GM23338 (cell line): ENCODE measurements at regions not wholly inside any gene's neighbourhood (a gene's known extent, or its start where the extent isn't known, plus 50 kb on each side); places are given as distances from the start of the nearest gene placed in this dataset.

Source experiments
- ATAC-seq: fragments of 200-7000 bp; cut with Tn5 transposase; 3 replicates; pipeline ENCODE4 v1.9.1; 2020
- DNase-seq: peaks from one replicate; pipeline ENCODE4 v3.0.0-alpha.2; 2015; ENCODE audit warnings: low spot score
- H2AFZ ChIP-seq: fragments of 200-600 bp; sonication (generic); 2 replicates; pipeline ENCODE4 v1.8.0; 2016; ENCODE audit warnings: antibody characterized with exemption, mild to moderate bottlenecking, moderate library complexity
- H3F3A ChIP-seq: fragments of 200-600 bp; sonication (generic); replicated peaks from 2 replicates; pipeline ENCODE4 v1.8.0; 2017; ENCODE audit warnings: antibody characterized with exemption, mixed run types, low read depth
- H3K27ac ChIP-seq: fragments of 200-600 bp; sonication (generic); 2 replicates; pipeline ENCODE4 v1.6.1; 2016; ENCODE audit warnings: low read depth
- H3K27me3 ChIP-seq: fragments of 200-600 bp; sonication (generic); 2 replicates; pipeline ENCODE4 v1.8.0; 2016; ENCODE audit warnings: mild to moderate bottlenecking, mixed run types, moderate library complexity; ENCODE audit not compliant: insufficient read depth
- H3K36me3 ChIP-seq: fragments of 200-600 bp; sonication (generic); 2 replicates; pipeline ENCODE4 v1.8.0; 2016; ENCODE audit warnings: mild to moderate bottlenecking; ENCODE audit not compliant: insufficient read depth
- H3K4me1 ChIP-seq: fragments of 200-600 bp; sonication (generic); 2 replicates; pipeline ENCODE4 v1.8.0; 2016; ENCODE audit warnings: mild to moderate bottlenecking, moderate library complexity; ENCODE audit not compliant: insufficient read depth
- H3K4me2 ChIP-seq: fragments of 200-600 bp; sonication (generic); 2 replicates; pipeline ENCODE4 v1.7.1; 2017; ENCODE audit warnings: mixed run types
- H3K4me3 ChIP-seq: fragments of 200-600 bp; sonication (generic); 2 replicates; pipeline ENCODE4 v1.6.1; 2016; ENCODE audit warnings: mixed run types
- H3K79me2 ChIP-seq: fragments of 200-600 bp; sonication (generic); replicated peaks from 2 replicates; pipeline ENCODE4 v1.8.0; 2017; ENCODE audit warnings: mild to moderate bottlenecking; ENCODE audit not compliant: insufficient read depth
- H3K9me2 ChIP-seq: fragments of 200-600 bp; sonication (generic); 2 replicates; pipeline ENCODE4 v1.8.0; 2017; ENCODE audit not compliant: insufficient read depth
- H4K20me1 ChIP-seq: fragments of 200-600 bp; sonication (generic); replicated peaks from 2 replicates; pipeline ENCODE4 v1.8.0; 2017; ENCODE audit warnings: mild to moderate bottlenecking; ENCODE audit not compliant: insufficient read depth
- H3K27ac Mint-ChIP-seq: 2 replicates; pipeline ENCODE4 v1.8.0; 2020; ENCODE audit warnings: inconsistent platforms, mild to moderate bottlenecking, moderate library complexity, mixed read lengths
- H3K27me3 Mint-ChIP-seq: 3 replicates; pipeline ENCODE4 v1.8.0; 2022; ENCODE audit warnings: low read depth, mild to moderate bottlenecking, moderate library complexity, mixed read lengths, inconsistent platforms; ENCODE audit not compliant: insufficient read depth, poor library complexity
- H3K36me3 Mint-ChIP-seq: 3 replicates; pipeline ENCODE4 v1.8.0; 2021; ENCODE audit warnings: low read depth, mild to moderate bottlenecking, inconsistent platforms, moderate library complexity, mixed read lengths
- H3K4me1 Mint-ChIP-seq: 3 replicates; pipeline ENCODE4 v1.8.0; 2020; ENCODE audit warnings: mild to moderate bottlenecking, inconsistent platforms, mixed read lengths
- H3K4me3 Mint-ChIP-seq: 3 replicates; pipeline ENCODE4 v1.8.0; 2021; ENCODE audit warnings: moderate library complexity, mild to moderate bottlenecking, inconsistent platforms, mixed read lengths
- H3K9me3 Mint-ChIP-seq: 3 replicates; pipeline ENCODE4 v1.8.0; 2020; ENCODE audit warnings: moderate library complexity, mild to moderate bottlenecking, inconsistent platforms, mixed read lengths
- CREB1 ChIP-seq: fragments of 250-450 bp; sonication (Bioruptor Pico); IDR thresholded peaks from 2 replicates; pipeline ENCODE4 v1.5.0; 2020; ENCODE audit warnings: low read depth, mild to moderate bottlenecking, moderate library complexity
- EZH2 ChIP-seq: fragments of 200-600 bp; sonication (generic); IDR thresholded peaks from one replicate; pipeline ENCODE4 v1.8.0; 2017; ENCODE audit warnings: antibody characterized with exemption, mild to moderate bottlenecking, low read depth; ENCODE audit not compliant: unreplicated experiment
- EZH2phosphoT487 ChIP-seq: fragments of 200-600 bp; sonication (generic); IDR thresholded peaks from one replicate; pipeline ENCODE4 v1.8.1; 2018; ENCODE audit warnings: antibody characterized with exemption; ENCODE audit not compliant: unreplicated experiment
- JUNB ChIP-seq: IDR thresholded peaks from one replicate; pipeline ENCODE4 v1.6.1; 2016; ENCODE audit warnings: antibody characterized with exemption; ENCODE audit not compliant: unreplicated experiment
- NANOG ChIP-seq: IDR thresholded peaks from 2 replicates; pipeline ENCODE4 v1.6.1; 2016; ENCODE audit warnings: antibody characterized with exemption, borderline replicate concordance
- POLR2AphosphoS5 ChIP-seq: IDR thresholded peaks from 2 replicates; pipeline ENCODE4 v1.6.1; 2016; ENCODE audit warnings: antibody characterized with exemption, low read depth
- STAT1 ChIP-seq: IDR thresholded peaks from one replicate; pipeline ENCODE4 v1.6.1; 2016; ENCODE audit warnings: antibody characterized with exemption; ENCODE audit not compliant: unreplicated experiment
- ZNF114 ChIP-seq: fragments of 250-450 bp; sonication (Bioruptor Pico); IDR thresholded peaks from 2 replicates; pipeline ENCODE4 v1.5.0; 2020; ENCODE audit warnings: mild to moderate bottlenecking, moderate library complexity
- ZNF331 ChIP-seq: fragments of 250-450 bp; sonication (Bioruptor Pico); IDR thresholded peaks from 2 replicates; pipeline ENCODE4 v1.5.0; 2020; ENCODE audit warnings: low read depth, mild to moderate bottlenecking, moderate library complexity
- TF ChIP-seq, protein P1 (sequence below), 2 experiments: fragments of 200-600 bp in 1 of 2; sonication (generic) in 1 of 2; conservative IDR thresholded peaks; 2 replicates each; pipeline versions ENCODE4 v1.5.1 to v1.6.1; 2016 to 2017; ENCODE audit warnings: antibody characterized with exemption in 2 of 2, low read depth in 2 of 2, mild to moderate bottlenecking in 2 of 2, moderate library complexity in 1 of 2
- TF ChIP-seq, protein P2 (sequence below): fragments of 250-450 bp; sonication (Bioruptor Pico); IDR thresholded peaks from 2 replicates; pipeline ENCODE4 v1.5.0; 2020; ENCODE audit warnings: mild to moderate bottlenecking, moderate library complexity
- TF ChIP-seq, protein P3 (sequence below): IDR thresholded peaks from one replicate; pipeline ENCODE4 v1.6.1; 2018; ENCODE audit warnings: antibody characterized with exemption; ENCODE audit not compliant: unreplicated experiment
- TF ChIP-seq, protein P4 (sequence below): IDR thresholded peaks from 2 replicates; pipeline ENCODE4 v1.6.1; 2016; ENCODE audit warnings: antibody characterized with exemption

DNA sequence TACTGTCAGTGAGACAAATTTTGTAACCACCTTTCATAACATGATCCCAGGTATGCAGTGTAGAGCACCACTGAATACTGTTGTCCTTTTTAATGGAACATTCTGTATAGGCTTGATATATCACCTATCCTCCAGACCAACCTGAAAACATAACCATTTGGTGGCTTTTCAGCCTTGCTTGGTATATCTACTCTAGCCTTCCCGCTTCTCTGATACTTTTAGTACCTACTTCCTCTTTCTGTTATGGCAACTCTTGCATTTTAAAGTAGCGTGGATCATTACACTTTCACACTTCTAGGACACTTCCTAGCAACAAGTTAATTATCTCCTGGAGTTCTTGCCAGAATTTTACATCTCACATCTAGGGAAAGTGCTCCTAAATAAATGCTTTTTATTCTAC is 226.6 kb upstream of the ROBO1 start (continued):
- no peak for TF ChIP-seq CREB1

DNA sequence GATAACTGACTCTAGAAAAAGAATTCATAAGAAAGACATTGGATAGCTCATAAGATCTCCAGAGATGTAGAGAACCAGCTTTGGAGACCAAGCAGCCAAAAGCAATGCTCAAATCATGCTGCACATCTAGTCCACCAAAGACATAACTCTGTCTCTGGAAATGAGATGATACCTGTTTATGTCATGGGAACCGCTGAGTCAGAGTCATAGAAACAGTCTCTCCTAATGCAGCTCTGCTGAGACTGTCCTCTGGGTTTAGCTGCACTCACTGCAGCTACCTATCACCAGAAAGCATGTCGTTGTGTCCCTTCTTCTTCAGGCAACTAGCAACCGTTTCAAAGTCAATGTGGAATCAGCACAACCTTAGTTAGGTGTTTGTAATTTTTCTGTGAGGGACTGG is 218.5 kb upstream of the ROBO1 start:
- H2AFZ ChIP-seq, result peak overlapping the region; percentile 81; the same call in 1 of the 2 replicates
- no peaks in the 10 kb centered on the region for H4K20me1 ChIP-seq
- H3K27ac Mint-ChIP-seq, result no peak overlapping the region
- no peak overlapping the region for H3K4me3 Mint-ChIP-seq
- TF ChIP-seq, protein P1, sequence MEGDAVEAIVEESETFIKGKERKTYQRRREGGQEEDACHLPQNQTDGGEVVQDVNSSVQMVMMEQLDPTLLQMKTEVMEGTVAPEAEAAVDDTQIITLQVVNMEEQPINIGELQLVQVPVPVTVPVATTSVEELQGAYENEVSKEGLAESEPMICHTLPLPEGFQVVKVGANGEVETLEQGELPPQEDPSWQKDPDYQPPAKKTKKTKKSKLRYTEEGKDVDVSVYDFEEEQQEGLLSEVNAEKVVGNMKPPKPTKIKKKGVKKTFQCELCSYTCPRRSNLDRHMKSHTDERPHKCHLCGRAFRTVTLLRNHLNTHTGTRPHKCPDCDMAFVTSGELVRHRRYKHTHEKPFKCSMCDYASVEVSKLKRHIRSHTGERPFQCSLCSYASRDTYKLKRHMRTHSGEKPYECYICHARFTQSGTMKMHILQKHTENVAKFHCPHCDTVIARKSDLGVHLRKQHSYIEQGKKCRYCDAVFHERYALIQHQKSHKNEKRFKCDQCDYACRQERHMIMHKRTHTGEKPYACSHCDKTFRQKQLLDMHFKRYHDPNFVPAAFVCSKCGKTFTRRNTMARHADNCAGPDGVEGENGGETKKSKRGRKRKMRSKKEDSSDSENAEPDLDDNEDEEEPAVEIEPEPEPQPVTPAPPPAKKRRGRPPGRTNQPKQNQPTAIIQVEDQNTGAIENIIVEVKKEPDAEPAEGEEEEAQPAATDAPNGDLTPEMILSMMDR (conservative IDR thresholded peaks at IDR 0.05; ENCODE audit: low read depth in 2 of 2), result no peak
- TF ChIP-seq ZNF331 (CRISPR knock-in tag), result no peak
- TF ChIP-seq POLR2AphosphoS5, result no peak
- TF ChIP-seq, protein P2, sequence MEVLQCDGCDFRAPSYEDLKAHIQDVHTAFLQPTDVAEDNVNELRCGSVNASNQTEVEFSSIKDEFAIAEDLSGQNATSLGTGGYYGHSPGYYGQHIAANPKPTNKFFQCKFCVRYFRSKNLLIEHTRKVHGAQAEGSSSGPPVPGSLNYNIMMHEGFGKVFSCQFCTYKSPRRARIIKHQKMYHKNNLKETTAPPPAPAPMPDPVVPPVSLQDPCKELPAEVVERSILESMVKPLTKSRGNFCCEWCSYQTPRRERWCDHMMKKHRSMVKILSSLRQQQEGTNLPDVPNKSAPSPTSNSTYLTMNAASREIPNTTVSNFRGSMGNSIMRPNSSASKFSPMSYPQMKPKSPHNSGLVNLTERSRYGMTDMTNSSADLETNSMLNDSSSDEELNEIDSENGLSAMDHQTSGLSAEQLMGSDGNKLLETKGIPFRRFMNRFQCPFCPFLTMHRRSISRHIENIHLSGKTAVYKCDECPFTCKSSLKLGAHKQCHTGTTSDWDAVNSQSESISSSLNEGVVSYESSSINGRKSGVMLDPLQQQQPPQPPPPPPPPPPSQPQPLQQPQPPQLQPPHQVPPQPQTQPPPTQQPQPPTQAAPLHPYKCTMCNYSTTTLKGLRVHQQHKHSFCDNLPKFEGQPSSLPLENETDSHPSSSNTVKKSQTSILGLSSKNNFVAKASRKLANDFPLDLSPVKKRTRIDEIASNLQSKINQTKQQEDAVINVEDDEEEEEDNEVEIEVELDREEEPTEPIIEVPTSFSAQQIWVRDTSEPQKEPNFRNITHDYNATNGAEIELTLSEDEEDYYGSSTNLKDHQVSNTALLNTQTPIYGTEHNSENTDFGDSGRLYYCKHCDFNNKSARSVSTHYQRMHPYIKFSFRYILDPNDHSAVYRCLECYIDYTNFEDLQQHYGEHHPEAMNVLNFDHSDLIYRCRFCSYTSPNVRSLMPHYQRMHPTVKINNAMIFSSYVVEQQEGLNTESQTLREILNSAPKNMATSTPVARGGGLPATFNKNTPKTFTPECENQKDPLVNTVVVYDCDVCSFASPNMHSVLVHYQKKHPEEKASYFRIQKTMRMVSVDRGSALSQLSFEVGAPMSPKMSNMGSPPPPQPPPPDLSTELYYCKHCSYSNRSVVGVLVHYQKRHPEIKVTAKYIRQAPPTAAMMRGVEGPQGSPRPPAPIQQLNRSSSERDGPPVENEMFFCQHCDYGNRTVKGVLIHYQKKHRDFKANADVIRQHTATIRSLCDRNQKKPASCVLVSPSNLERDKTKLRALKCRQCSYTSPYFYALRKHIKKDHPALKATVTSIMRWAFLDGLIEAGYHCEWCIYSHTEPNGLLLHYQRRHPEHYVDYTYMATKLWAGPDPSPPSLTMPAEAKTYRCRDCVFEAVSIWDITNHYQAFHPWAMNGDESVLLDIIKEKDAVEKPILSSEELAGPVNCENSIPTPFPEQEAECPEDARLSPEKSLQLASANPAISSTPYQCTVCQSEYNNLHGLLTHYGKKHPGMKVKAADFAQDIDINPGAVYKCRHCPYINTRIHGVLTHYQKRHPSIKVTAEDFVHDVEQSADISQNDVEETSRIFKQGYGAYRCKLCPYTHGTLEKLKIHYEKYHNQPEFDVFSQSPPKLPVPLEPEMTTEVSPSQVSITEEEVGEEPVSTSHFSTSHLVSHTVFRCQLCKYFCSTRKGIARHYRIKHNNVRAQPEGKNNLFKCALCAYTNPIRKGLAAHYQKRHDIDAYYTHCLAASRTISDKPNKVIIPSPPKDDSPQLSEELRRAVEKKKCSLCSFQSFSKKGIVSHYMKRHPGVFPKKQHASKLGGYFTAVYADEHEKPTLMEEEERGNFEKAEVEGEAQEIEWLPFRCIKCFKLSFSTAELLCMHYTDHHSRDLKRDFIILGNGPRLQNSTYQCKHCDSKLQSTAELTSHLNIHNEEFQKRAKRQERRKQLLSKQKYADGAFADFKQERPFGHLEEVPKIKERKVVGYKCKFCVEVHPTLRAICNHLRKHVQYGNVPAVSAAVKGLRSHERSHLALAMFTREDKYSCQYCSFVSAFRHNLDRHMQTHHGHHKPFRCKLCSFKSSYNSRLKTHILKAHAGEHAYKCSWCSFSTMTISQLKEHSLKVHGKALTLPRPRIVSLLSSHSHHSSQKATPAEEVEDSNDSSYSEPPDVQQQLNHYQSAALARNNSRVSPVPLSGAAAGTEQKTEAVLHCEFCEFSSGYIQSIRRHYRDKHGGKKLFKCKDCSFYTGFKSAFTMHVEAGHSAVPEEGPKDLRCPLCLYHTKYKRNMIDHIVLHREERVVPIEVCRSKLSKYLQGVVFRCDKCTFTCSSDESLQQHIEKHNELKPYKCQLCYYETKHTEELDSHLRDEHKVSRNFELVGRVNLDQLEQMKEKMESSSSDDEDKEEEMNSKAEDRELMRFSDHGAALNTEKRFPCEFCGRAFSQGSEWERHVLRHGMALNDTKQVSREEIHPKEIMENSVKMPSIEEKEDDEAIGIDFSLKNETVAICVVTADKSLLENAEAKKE (CRISPR knock-in tag), result no peak
- TF ChIP-seq ZNF114 (CRISPR knock-in tag), result no peak
- no peak for TF ChIP-seq JUNB
- no peak for TF ChIP-seq STAT1
- TF ChIP-seq, protein P3, sequence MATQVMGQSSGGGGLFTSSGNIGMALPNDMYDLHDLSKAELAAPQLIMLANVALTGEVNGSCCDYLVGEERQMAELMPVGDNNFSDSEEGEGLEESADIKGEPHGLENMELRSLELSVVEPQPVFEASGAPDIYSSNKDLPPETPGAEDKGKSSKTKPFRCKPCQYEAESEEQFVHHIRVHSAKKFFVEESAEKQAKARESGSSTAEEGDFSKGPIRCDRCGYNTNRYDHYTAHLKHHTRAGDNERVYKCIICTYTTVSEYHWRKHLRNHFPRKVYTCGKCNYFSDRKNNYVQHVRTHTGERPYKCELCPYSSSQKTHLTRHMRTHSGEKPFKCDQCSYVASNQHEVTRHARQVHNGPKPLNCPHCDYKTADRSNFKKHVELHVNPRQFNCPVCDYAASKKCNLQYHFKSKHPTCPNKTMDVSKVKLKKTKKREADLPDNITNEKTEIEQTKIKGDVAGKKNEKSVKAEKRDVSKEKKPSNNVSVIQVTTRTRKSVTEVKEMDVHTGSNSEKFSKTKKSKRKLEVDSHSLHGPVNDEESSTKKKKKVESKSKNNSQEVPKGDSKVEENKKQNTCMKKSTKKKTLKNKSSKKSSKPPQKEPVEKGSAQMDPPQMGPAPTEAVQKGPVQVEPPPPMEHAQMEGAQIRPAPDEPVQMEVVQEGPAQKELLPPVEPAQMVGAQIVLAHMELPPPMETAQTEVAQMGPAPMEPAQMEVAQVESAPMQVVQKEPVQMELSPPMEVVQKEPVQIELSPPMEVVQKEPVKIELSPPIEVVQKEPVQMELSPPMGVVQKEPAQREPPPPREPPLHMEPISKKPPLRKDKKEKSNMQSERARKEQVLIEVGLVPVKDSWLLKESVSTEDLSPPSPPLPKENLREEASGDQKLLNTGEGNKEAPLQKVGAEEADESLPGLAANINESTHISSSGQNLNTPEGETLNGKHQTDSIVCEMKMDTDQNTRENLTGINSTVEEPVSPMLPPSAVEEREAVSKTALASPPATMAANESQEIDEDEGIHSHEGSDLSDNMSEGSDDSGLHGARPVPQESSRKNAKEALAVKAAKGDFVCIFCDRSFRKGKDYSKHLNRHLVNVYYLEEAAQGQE, result no peak
- no peak for TF ChIP-seq CREB1
- no peak for TF ChIP-seq EZH2phosphoT487
- TF ChIP-seq, protein P4, sequence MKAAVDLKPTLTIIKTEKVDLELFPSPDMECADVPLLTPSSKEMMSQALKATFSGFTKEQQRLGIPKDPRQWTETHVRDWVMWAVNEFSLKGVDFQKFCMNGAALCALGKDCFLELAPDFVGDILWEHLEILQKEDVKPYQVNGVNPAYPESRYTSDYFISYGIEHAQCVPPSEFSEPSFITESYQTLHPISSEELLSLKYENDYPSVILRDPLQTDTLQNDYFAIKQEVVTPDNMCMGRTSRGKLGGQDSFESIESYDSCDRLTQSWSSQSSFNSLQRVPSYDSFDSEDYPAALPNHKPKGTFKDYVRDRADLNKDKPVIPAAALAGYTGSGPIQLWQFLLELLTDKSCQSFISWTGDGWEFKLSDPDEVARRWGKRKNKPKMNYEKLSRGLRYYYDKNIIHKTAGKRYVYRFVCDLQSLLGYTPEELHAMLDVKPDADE, result no peak
- no peak for TF ChIP-seq EZH2
- TF ChIP-seq NANOG, result no peak
- no peaks in the 10 kb centered on the region for H3K36me3 ChIP-seq
- no peaks in the 10 kb centered on the region for H3K27me3 Mint-ChIP-seq
- H3K27ac ChIP-seq, result no peak overlapping the region
- H3K4me3 ChIP-seq, result no peak overlapping the region
- no peaks in the 10 kb centered on the region for H3F3A ChIP-seq
- no peaks in the 10 kb centered on the region for H3K4me1 ChIP-seq
- no peak overlapping the region for H3K4me2 ChIP-seq
- no peaks in the 10 kb centered on the region for H3K9me3 Mint-ChIP-seq
- H3K36me3 Mint-ChIP-seq, result no peaks in the 10 kb centered on the region
- DNase-seq (no peak), ATAC-seq (no peak)
- no peaks in the 10 kb centered on the region for H3K27me3 ChIP-seq
- no peaks in the 10 kb centered on the region for H3K4me1 Mint-ChIP-seq
- H3K79me2 ChIP-seq, result no peaks in the 10 kb centered on the region
- H3K9me2 ChIP-seq, result peaks cover 3% of the 10 kb centered on the region
